ENCODE measurements at regions not wholly inside any gene's neighbourhood (a gene's known extent, or its start where the extent isn't known, plus 50 kb on each side); places are given as distances from the start of the nearest gene placed in this dataset.
"Not testable (repeated sequence)": the region's sequence is repeated elsewhere in the genome, so short reads cannot be mapped to it uniquely, and the experiment has no call there.

GRCh38 chr16:24653725-24654124, 75.7 kb upstream of the TNRC6A start:
- Histone ChIP-seq H3K4me3 (ENCODE audit: severe bottlenecking) (no peak overlapping the region), H3K27me3 (ENCODE audit: insufficient read depth, poor library complexity, severe bottlenecking) (no peaks in the 10 kb centered on the region), H3K36me3 (ENCODE audit: low read depth) (no peaks in the 10 kb centered on the region), H3K9me3 (ENCODE audit: severe bottlenecking) (no peaks in the 10 kb centered on the region), H3K27ac (ENCODE audit: poor library complexity, severe bottlenecking) (no peak overlapping the region), H3K4me1 (ENCODE audit: insufficient read depth, poor library complexity, severe bottlenecking) (peaks cover 9% of the 10 kb centered on the region)
- ATAC-seq (ENCODE audit: low read depth) = no peak
- no peak for DNase-seq (ENCODE audit: low spot score)
- no peak for TF ChIP-seq CTCF (IDR thresholded peaks at IDR 0.05; ENCODE audit: poor library complexity, severe bottlenecking)

GRCh38 chr16:24665942-24666341, 63.5 kb upstream of the TNRC6A start:
- not testable (repeated sequence) for ATAC-seq (ENCODE audit: low read depth); H3K27me3 ChIP-seq (ENCODE audit: insufficient read depth, poor library complexity, severe bottlenecking); DNase-seq (ENCODE audit: low spot score); H3K4me3 ChIP-seq (ENCODE audit: severe bottlenecking); H3K9me3 ChIP-seq (ENCODE audit: severe bottlenecking); H3K36me3 ChIP-seq (ENCODE audit: low read depth); H3K27ac ChIP-seq (ENCODE audit: poor library complexity, severe bottlenecking)
- H3K4me1 ChIP-seq (ENCODE audit: insufficient read depth, poor library complexity, severe bottlenecking) = peaks cover 19% of the 10 kb centered on the region

GRCh38 chr16:24667244-24667764, 62.1 kb upstream of the TNRC6A start:
- peaks cover 20% of the 10 kb centered on the region for H3K4me1 ChIP-seq (ENCODE audit: insufficient read depth, poor library complexity, severe bottlenecking)
- TF ChIP-seq CTCF (IDR thresholded peaks at IDR 0.05; ENCODE audit: poor library complexity, severe bottlenecking) = no peak
- ATAC-seq (ENCODE audit: low read depth) (no peak), DNase-seq (ENCODE audit: low spot score) (no peak)
- no peak overlapping the region for H3K27ac ChIP-seq (ENCODE audit: poor library complexity, severe bottlenecking)
- H3K36me3 ChIP-seq (ENCODE audit: low read depth) = no peaks in the 10 kb centered on the region
- H3K9me3 ChIP-seq (ENCODE audit: severe bottlenecking) = no peaks in the 10 kb centered on the region
- no peaks in the 10 kb centered on the region for H3K27me3 ChIP-seq (ENCODE audit: insufficient read depth, poor library complexity, severe bottlenecking)
- H3K4me3 ChIP-seq (ENCODE audit: severe bottlenecking) = no peak overlapping the region

GRCh38 chr16:24668481-24669061, 60.9 kb upstream of the TNRC6A start:
- ATAC-seq (ENCODE audit: low read depth) (no peak), DNase-seq (ENCODE audit: low spot score) (no peak)
- H3K27ac ChIP-seq (ENCODE audit: poor library complexity, severe bottlenecking) = peak overlapping the region; percentile 86

GRCh38 chr16:24670623-24671454, 58.6 kb upstream of the TNRC6A start:
- ATAC-seq (ENCODE audit: low read depth) (no peak), DNase-seq (ENCODE audit: low spot score) (no peak)
- Histone ChIP-seq H3K4me1 (ENCODE audit: insufficient read depth, poor library complexity, severe bottlenecking) (peaks cover 20% of the 10 kb centered on the region), H3K4me3 (ENCODE audit: severe bottlenecking) (no peak overlapping the region), H3K36me3 (ENCODE audit: low read depth) (no peaks in the 10 kb centered on the region), H3K27me3 (ENCODE audit: insufficient read depth, poor library complexity, severe bottlenecking) (no peaks in the 10 kb centered on the region), H3K9me3 (ENCODE audit: severe bottlenecking) (no peaks in the 10 kb centered on the region), H3K27ac (ENCODE audit: poor library complexity, severe bottlenecking) (peak overlapping the region; percentile 86)
- no peak for TF ChIP-seq CTCF (IDR thresholded peaks at IDR 0.05; ENCODE audit: poor library complexity, severe bottlenecking)

More at GRCh38 chr16:24668481-24669061, 60.9 kb upstream of the TNRC6A start:
- no peaks in the 10 kb centered on the region for H3K36me3 ChIP-seq (ENCODE audit: low read depth)
- H3K4me1 ChIP-seq (ENCODE audit: insufficient read depth, poor library complexity, severe bottlenecking) = peaks cover 20% of the 10 kb centered on the region
- no peaks in the 10 kb centered on the region for H3K27me3 ChIP-seq (ENCODE audit: insufficient read depth, poor library complexity, severe bottlenecking)
- no peaks in the 10 kb centered on the region for H3K9me3 ChIP-seq (ENCODE audit: severe bottlenecking)
- no peak overlapping the region for H3K4me3 ChIP-seq (ENCODE audit: severe bottlenecking)
- no peak for TF ChIP-seq CTCF (IDR thresholded peaks at IDR 0.05; ENCODE audit: poor library complexity, severe bottlenecking)
